ENCODE measurements at regions not wholly inside any gene's neighbourhood (a gene's known extent, or its start where the extent isn't known, plus 50 kb on each side); places are given as distances from the start of the nearest gene placed in this dataset.
A peak's percentile ranks its signal among the peaks of the same experiment; 100 is the strongest.

GRCh38 chr2:2859164-2859563 is 518.5 kb downstream of the EIPR1 start:
- CTCF ChIA-PET: interaction anchor here (0.9 to 1.7 kb wide), 2 partner anchors 9 to 116 kb away, joined by 3 to 4 read pairs; no protein-coding TSS in a partner anchor
- H3K9ac ChIP-seq: no peak overlapping the region
- no peaks in the 10 kb centered on the region for H3K9me2 ChIP-seq
- POLR2A ChIA-PET: no interaction called here
- no peaks in the 10 kb centered on the region for H3K79me2 ChIP-seq (ENCODE audit: insufficient read depth)
- no peak overlapping the region for H3K4me3 ChIP-seq (ENCODE audit: low read depth in 2 of 2, low read length in 1 of 2)
- H2AFZ ChIP-seq (ENCODE audit: low read depth): no peak overlapping the region
- no peaks in the 10 kb centered on the region for H3K36me3 ChIP-seq (replicated peaks in 1 of 2; ENCODE audit: control insufficient read depth in 1 of 2, insufficient read depth in 2 of 2, low read length in 1 of 2)
- H3K27ac ChIP-seq (ENCODE audit: low read depth in 2 of 2, low read length in 1 of 2): no peak overlapping the region
- H3K27me3 ChIP-seq (ENCODE audit: insufficient read depth): no peaks in the 10 kb centered on the region
- WGBS (ENCODE audit: low lambda C conversion rate): 68% methylated on average over 15 of the region's 15 CpGs
- no peak for TF ChIP-seq RFX5 (IDR thresholded peaks at IDR 0.05; ENCODE audit: low read length)
- no peak for TF ChIP-seq SIN3A (IDR thresholded peaks at IDR 0.05; ENCODE audit: borderline replicate concordance, low read depth, low read length)
- no peak for TF ChIP-seq USF1 (IDR thresholded peaks at IDR 0.05; ENCODE audit: borderline replicate concordance, low read depth)
- TF ChIP-seq SMC3 (IDR thresholded peaks at IDR 0.05; ENCODE audit: low read depth, low read length): no peak
- no peak for TF ChIP-seq IRF3 (IDR thresholded peaks at IDR 0.05; ENCODE audit: low read depth, low read length)
- no peak for TF ChIP-seq GATA2 (CRISPR knock-in tag; IDR thresholded peaks at IDR 0.05)
- H4K20me1 ChIP-seq (ENCODE audit: insufficient read depth): no peaks in the 10 kb centered on the region
- peaks cover 0 to 5% of the 10 kb centered on the region in 2 experiments; a peak in 1 of 4 replicates for H3K4me1 ChIP-seq (ENCODE audit: control insufficient read depth in 1 of 2, insufficient read depth in 2 of 2, low read depth in 1 of 2, low read length in 1 of 2)
- H3F3A ChIP-seq (replicated peaks; ENCODE audit: insufficient read depth): no peaks in the 10 kb centered on the region
- no peak overlapping the region for H3K4me2 ChIP-seq
- no peaks in the 10 kb centered on the region for H3K9me3 ChIP-seq
- peak; percentile 22 for DNase-seq

- no peak overlapping the region for H3K9ac ChIP-seq
- ChIA-PET CTCF (interaction anchor here (1.5 to 2.5 kb wide), 2 partner anchors 10 to 567 kb away, joined by 3 to 6 read pairs; no protein-coding TSS in a partner anchor), POLR2A (interaction anchor here (0.8 kb wide), 1 partner anchor 8 kb away, joined by 4 read pairs; no protein-coding TSS in a partner anchor)
- H3K4me2 ChIP-seq: no peak overlapping the region
- no peaks in the 10 kb centered on the region for H4K20me1 ChIP-seq (ENCODE audit: insufficient read depth)
- H3K9me2 ChIP-seq: no peaks in the 10 kb centered on the region
- no peak for DNase-seq
- H3K4me1 ChIP-seq (ENCODE audit: control insufficient read depth in 1 of 2, insufficient read depth in 2 of 2, low read depth in 1 of 2, low read length in 1 of 2): peaks cover 0 to 12% of the 10 kb centered on the region in 2 experiments; a peak in 1 of 4 replicates
- H2AFZ ChIP-seq (ENCODE audit: low read depth): no peak overlapping the region
- no peaks in the 10 kb centered on the region for H3F3A ChIP-seq (replicated peaks; ENCODE audit: insufficient read depth)
- no peak overlapping the region for H3K27ac ChIP-seq (ENCODE audit: low read depth in 2 of 2, low read length in 1 of 2)
- H3K4me3 ChIP-seq (ENCODE audit: low read depth in 2 of 2, low read length in 1 of 2): no peak overlapping the region
- H3K79me2 ChIP-seq (ENCODE audit: insufficient read depth): no peaks in the 10 kb centered on the region
- no peaks in the 10 kb centered on the region for H3K27me3 ChIP-seq (ENCODE audit: insufficient read depth)
- 4% methylated on average over 3 of the region's 3 CpGs for WGBS (ENCODE audit: low lambda C conversion rate)
- H3K9me3 ChIP-seq: no peaks in the 10 kb centered on the region
- H3K36me3 ChIP-seq (replicated peaks in 1 of 2; ENCODE audit: control insufficient read depth in 1 of 2, insufficient read depth in 2 of 2, low read length in 1 of 2): no peaks in the 10 kb centered on the region
- TF ChIP-seq SIN3A (IDR thresholded peaks at IDR 0.05; ENCODE audit: borderline replicate concordance, low read depth, low read length) (no peak), GATA2 (CRISPR knock-in tag; IDR thresholded peaks at IDR 0.05) (no peak), RCOR1 (IDR thresholded peaks at IDR 0.05; ENCODE audit: low read length) (no peak), YY1 (IDR thresholded peaks at IDR 0.05; ENCODE audit: low read depth) (no peak), MEF2A (IDR thresholded peaks at IDR 0.05; ENCODE audit: borderline replicate concordance, low read depth) (no peak), USF2 (IDR thresholded peaks at IDR 0.05; ENCODE audit: borderline replicate concordance, low read depth, low read length) (no peak), TEAD4 (IDR thresholded peaks at IDR 0.05; ENCODE audit: borderline replicate concordance, insufficient read depth) (no peak), CTCF (IDR thresholded peaks at IDR 0.05) (no peak), MXI1 (IDR thresholded peaks at IDR 0.05; ENCODE audit: low read depth, low read length) (no peak), ELF1 (IDR thresholded peaks at IDR 0.05) (no peak), IRF3 (IDR thresholded peaks at IDR 0.05; ENCODE audit: low read depth, low read length) (no peak), FOSL2 (IDR thresholded peaks at IDR 0.05; ENCODE audit: borderline replicate concordance, low read depth) (no peak), USF1 (IDR thresholded peaks at IDR 0.05; ENCODE audit: borderline replicate concordance, low read depth) (no peak), JUND (IDR thresholded peaks at IDR 0.05) (no peak), RAD21 (IDR thresholded peaks at IDR 0.05; ENCODE audit: low read length) (no peak), CHD2 (IDR thresholded peaks at IDR 0.05; ENCODE audit: low read length, partially characterized antibody) (no peak), EP300 (IDR thresholded peaks at IDR 0.05; ENCODE audit: borderline replicate concordance in 1 of 2, low read depth in 1 of 2, low read length in 1 of 2) (no peak), GABPA (IDR thresholded peaks at IDR 0.05; ENCODE audit: low read depth) (no peak)
These were observed 520.7 kb downstream of the EIPR1 start for GRCh38 chr2:2856723-2857415.
